GM18858 (cell line): ENCODE measurements at regions not wholly inside any gene's neighbourhood (a gene's known extent, or its start where the extent isn't known, plus 50 kb on each side); places are given as distances from the start of the nearest gene placed in this dataset.

Experiments
- ATAC-seq: cut with Tn5 transposase; IDR thresholded peaks from one replicate; pipeline ENCODE4 v1.9.1; 2021; ENCODE audit not compliant: unreplicated experiment

DNA sequence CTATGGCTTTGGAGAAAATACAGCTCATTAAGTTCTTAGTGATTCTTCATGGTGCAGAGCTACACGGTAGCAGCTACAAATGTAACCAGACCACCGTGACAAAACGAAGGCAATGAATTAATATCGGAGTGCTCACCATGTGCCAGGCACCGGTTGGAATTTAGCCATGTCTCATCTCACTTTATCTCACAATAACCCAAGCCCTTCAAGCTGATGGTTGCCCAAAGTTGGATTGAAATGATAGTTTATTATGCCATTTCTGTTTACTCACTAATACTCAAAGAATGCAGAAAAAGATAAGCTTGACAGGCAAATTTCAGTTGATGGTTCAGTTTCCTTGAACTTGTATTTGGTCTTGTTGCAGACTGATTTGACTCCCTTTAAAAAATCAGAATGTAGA is 312.6 kb downstream of the SKIDA1 start:
- no peak for ATAC-seq

DNA sequence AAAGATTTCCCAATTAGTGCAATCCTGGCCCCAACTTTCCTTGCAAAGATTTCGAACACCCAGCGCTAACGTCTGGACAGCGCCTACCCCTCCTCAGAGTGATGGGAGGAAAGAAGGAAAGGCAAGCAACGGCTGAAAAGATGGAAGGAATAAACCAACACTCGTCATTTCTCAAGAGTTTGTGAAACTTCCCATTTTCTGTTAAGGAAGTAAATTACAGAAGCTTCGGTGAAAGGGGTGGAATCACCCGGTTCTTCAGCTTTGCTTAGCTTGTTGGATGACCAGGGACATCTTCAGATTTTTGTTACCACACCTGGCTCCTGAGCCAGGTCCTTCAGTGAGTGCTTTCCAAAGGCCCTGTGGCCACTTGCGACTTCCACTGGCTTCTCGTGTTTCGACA is 313.1 kb downstream of the SKIDA1 start:
- no peak for ATAC-seq

DNA sequence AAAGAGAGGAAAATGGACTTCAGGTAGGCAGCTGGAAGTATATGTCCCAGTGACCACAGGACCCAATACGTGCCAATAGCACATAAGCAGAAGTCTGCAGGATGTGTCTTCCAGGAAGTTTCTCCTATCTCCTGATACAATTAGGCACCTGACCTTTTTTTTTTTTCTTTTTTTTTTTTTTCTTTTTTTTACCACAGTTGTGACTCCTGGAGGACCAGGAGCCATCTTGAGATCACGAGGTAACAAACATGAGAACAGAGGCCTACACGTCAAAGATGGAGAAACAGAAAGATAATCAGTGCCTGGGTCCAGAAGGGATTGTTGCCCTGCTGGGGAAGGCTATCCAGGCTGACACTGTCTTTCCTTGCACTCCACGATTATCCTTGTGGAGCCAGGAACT is 312.4 kb upstream of the NEBL start:
- no peak for ATAC-seq

DNA sequence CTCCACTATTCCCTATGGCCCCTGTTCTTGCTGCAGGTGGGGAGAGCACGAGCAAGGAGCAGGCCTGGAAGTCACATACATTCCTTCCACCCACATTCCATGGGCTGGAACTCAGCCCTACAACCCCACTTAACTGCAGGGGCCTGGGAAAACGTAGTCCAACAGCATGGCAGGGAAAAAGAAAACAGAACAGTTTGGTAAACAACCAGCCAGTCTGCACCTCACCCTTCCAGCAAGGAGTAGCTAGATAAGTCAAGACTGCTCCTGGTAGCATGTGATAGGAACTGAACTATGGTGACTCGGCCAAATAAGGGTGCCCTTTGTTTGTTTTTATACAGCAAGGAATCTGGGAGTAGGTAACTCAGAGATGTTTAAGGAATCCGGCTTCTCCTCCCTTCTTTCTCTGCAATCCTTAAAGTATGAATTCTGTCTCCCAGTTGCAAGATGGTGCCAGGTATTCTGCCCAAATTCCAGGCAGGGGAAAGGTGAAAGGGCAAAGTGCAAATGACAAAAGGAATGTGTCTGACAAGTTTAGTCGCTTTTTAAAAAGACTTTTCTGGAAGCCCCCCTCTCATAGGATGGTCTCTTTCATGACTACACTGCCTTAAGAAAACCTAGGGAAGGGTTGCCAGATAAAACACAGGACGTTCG is 311.7 kb upstream of the NEBL start:
- ATAC-seq: no peak

DNA sequence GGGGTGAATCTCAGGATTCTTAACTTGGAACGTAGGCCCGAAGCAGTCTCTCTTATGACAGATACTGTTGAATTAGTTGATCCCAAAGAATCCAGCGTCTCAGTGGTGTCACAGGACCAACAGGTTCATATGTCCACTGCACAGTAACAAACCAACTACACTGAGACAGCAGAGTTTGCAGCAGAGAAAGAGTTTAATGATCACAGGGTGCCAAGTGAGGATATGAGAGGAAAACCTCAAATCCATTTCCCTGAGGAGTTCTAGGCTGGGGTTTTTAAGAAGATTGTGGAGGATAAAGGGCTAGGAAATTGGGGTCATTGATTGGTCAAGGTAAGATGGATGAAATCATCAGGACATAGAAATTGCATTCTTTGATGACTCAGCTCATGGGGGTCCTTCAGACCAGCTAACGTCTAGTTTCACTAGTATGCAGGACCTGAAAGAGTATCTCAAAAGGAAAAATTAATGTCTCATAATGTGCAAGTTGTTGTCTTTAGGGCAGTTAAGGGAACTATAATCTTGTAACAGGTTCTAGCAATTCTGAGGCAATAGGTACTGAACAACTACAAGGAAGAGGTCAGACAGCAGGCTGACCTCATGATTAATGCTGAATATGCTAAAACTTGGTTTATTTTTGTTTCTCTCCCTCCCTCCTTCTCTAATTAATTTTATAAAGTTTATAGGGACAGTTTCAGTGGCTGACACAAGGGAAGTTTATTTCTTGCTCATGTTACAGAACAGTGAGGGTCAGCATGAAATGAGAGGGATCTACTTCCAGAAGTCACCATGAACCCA is 310.9 kb upstream of the NEBL start:
- no peak for ATAC-seq

DNA sequence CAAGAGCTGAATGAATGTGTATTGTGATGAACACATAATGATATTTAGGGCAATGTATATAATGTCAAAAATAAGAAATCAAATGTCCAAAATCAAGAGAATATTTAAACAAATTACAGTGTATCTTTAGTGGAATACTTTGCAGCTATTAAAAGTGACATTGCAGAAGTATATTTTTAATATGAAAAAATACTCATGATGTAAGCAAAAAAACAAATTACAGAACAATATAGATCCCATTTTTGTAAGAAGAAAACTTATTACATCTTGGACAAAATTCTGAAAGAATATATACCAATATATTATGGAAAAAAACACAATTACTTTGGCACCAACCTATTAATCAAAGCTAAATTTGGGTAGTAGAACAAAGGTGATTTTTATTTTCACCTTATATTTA is 308.2 kb upstream of the NEBL start:
- ATAC-seq: no peak

DNA sequence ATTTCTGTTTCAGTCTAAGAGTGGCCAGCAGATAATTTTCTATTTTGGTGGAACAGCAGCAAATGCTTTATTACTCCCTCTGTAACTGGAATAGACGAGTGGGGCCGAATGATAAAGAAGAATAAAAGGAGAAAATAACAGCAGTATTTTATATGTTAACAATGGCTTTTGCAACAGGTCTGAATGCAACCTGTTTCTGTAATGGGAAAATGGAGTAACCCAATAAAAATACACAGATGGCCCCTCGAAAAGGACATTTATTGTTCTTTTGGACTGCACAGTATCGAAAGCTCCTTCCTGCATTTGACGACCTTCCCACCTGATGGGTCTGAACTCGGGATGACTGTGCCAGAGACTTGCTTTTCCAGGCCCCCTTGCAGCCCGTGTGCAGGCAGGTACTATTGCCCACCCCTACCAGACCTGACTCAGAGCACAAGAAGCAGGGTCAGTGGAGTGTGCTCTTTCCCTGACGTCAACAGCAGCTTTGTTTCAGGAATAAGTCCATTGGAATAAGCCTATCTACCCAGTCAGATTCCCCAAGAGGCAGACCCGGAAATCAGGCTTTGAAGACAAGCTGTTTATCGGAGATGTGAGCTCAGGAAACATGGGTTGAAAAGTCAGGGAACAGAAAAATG is 306.5 kb upstream of the NEBL start:
- no peak for ATAC-seq

DNA sequence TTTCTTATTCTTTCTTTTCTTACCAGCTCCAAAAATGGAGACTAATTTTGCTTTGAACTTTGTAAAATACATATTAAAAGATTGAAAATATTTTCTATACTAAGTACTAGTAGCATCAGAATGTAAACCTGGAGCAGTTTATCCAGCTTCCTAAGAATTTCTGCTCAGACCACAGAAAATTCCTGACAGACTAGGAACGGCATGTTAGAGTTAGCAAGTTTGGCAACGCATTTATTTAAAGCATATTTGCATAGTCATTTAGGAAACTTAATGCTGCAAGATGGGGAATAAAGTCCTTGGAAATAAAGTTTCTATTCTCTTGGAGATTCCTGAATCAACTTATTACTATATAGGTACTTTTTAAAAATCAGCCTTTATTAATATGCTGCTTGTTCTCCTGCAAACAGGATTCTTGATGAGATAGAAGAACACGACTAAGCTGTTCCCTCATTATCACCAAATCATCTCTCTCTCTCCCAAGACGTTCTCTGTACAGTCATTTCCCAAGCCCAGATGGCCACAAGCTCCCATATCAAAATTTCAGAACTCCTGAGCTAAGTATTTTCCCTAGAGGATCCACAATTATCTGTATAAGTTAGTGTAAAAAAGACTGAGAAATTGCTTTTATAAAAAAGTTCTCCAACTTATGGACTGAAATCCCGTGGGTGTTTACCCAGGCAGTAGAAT is 305.8 kb upstream of the NEBL start:
- no peak for ATAC-seq

DNA sequence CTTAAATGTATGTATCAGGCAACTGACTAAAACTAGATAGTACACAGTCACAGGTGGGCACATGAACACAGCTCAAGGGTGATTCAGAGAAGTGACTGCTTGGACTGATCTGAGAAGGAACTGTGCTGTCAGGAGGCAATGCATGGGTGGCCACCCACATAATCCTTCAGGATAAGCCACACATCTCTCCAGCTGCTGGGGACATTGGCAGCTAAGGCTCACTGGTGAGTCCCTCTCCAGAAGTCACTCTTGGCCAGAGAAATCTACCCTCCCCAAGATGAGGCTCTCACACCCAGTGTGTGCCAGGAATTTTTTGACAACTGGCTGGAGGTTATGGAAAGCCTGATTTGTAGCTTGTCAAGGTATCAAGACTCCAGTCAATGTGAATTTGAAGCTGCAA is 302.4 kb upstream of the NEBL start:
- ATAC-seq: no peak

DNA sequence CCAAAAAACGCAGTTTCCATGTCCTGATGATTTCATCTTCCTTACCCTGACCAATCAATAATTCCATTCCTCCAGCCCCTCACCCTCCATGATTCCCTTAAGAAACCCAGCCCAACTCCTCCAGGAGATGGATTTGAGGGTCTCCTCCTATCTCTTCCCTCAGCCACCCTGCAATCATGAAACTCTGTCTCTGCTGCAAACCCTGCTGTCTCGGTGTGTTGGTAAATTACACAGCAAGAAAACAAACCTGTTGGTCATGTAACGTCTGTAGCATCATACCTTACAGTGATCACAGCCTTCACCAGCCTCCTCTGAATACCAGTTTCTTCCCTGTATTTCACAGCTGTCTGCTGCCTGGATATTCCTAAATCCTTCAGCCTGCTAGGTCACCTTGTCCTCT is 300.7 kb upstream of the NEBL start:
- no peak for ATAC-seq

DNA sequence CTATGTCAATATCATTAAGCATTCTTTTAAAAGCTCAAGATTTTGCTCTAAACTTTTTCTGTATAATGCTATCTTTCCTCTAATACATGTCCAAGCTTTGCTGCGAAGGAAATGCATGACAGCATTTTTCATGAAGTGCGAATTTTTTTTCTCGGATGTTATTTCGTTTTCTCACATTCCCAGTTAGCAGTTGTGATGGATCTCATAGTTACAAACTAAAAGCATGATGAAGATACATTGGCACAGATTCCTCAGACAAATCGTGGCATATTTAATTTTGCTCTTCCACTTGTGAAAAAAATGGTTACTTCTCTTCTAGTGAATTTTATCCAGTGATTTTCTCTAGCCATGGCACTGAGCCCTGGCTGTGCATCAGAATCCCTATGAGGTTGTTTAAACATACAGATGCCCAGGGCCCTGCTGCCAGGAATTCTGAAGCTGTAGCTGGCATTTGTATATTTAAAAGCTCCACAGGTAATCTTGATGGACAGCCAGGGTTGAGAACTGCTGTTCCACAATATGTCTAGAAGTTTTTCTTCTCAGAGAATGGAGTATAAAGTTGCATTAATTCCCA is 299.8 kb upstream of the NEBL start:
- no peak for ATAC-seq

DNA sequence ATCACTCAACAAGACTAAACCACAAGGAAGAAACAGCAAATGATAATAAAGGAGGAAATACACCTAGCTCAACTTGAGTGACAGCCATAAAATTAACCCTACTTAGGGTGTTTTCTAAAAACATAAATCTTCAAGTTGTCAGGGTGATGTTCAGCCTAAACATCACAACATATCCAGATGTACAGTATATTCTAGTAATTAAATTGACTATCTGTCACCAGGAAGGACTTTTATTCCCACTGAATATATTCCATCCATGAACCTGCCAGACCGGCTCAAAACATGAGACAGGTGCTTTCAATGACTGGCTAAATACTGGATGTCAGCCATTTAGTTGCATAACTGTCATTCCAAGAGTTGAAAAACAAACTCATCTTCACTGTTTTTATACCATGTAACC is 298.1 kb upstream of the NEBL start:
- ATAC-seq: no peak

DNA sequence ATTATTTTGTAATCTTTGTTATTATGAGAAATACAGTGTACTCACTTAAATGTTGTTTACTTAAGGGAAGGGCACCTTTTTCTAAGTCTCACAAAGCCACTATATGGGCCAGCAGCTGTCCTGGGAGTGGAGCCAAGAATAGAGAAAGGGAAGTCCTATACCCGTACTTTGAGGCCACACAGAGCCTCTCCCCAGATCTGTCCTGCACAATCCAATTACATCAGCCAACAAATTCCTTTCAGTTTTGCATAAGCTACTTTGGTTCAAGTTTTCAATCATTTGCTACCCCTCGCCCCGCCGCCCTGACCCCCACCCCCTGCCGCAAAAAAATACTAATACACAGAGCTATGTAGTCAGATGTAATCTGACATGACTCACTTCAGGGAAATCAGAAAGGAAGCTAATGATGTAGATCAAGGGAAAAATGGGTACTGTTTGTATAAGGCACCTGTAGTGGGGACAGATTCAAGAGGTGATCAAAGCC is 297.4 kb upstream of the NEBL start:
- no peak for ATAC-seq

DNA sequence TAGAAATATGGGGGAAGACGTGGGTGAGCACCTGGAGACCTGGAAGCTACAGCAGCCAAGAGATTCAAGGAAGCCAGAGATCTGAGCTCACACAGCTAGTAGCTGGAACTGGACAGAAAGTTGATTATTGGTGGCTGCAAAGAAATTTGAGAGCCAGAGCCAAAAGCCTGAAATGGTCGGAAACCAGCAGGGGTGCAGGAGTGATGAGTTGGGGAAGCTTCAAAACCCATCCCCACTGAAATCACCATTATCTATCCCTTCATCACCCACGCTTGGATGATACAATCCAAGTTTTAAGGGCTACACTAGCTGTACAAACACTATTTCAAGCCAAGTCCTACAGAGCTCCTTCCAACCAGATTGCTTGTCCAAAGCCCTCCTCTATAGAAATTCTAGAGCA is 296.1 kb upstream of the NEBL start:
- no peak for ATAC-seq

DNA sequence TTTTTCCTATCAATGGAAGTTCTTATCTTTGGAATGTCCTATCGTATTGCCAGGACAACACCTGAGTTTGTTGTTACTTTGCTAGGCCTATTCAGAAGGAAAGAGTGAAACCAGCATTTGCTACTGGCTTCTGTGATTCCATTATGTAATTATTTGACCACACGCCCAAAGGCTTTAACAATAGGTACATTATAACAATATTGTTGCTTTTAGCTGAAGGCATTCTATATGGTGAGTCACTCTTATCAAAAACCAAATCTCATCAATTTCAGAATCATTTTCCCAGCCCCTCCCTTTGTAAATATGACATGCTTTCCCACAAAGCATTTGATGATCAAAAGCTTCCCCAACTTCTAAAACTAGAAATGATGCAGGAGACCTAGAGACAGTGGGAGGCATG is 294.4 kb upstream of the NEBL start:
- no peak for ATAC-seq

DNA sequence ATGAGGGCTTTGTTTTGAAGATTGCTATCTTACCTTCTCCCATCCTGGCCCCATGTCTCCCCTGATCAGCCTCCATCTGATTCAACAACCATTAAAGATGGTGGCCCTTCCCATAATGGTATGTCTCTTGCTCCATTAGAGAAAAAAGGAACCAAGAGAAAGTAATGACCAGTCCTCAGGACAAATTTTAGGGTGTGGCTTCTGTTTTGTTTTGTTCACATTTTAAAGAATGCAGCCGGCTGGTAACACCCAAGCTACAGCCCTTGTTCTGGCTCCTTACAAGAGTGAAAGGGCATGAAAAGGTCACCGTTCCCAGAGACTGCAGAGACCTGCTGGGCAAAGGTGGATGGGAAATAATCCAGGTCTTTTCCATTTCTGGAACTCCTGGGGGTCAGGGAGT is 287.9 kb upstream of the NEBL start:
- no peak for ATAC-seq

DNA sequence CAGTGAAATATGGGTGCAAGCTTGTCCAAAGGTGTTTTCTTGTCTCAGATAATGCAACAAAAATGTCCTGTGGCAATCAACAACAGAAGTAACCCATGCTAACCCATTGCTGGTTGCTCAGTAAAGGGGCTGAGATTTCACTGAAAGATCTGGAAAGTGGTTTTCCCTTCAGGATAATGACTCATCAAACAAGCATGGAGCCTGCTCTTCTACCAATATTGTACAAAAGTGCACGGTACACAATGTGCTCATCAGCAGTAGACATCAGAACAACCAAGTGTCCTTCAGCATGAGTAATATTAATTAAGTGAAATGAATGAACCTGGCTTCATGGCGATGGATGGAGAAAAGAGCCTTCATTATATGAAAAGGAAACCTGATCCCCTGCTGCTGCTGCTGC is 287.1 kb upstream of the NEBL start:
- ATAC-seq: no peak

DNA sequence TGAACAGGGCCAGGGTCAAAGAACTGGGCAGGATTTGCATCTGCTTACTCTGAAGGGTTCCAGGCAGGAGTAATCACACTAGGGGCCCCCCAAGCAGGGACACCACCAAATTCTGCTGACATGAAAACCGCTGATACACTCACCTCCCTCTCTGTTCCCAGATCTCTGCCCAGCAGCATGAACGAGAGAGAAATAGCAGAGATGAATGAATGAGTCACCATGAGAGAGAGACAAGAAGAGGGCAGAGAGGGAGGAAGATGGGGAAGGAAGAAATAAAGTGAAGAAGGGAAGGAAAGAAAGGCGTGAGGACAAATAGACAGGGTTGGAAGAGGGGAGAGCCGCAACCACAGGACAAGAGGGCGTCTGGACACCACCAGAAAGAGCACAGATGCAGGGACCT is 285.9 kb upstream of the NEBL start:
- no peak for ATAC-seq

DNA sequence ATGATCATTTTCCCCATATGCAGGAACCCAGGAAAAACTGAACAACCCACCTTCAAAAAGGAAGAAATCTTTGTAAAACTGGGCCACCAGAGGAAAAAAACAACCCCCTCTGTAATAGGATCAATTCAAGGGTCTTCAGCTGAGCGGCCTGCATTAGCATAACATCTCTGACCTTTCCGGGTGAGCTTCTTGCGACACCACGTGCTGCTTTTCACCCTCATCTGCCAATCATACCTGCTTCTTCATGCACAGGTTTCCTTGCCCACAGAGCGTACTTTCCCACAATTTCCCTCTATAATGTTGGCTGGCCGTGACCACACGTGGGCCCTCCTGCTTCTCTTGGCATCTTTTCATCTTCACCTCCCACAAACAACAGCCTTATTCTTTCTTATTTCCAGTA is 284.3 kb upstream of the NEBL start:
- no peak for ATAC-seq

DNA sequence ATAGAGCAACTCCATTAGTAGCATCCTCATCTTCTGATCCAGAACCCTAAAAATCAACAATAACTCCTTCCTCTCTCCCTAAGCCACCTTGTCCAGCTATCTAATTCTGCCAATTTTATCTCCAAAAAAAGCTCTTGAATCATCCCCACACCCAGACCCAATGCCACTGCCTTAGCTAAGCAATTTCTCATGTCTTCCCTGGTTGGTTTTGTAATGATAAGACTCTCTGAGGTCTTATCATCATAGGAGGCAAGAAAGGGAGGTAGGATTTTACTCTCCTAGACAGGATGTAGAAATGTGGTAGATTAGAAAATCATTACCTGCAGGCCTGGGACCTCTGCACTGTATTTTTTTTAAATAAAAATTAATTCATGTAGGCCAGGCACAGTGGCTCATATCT is 283.5 kb upstream of the NEBL start:
- no peak for ATAC-seq

DNA sequence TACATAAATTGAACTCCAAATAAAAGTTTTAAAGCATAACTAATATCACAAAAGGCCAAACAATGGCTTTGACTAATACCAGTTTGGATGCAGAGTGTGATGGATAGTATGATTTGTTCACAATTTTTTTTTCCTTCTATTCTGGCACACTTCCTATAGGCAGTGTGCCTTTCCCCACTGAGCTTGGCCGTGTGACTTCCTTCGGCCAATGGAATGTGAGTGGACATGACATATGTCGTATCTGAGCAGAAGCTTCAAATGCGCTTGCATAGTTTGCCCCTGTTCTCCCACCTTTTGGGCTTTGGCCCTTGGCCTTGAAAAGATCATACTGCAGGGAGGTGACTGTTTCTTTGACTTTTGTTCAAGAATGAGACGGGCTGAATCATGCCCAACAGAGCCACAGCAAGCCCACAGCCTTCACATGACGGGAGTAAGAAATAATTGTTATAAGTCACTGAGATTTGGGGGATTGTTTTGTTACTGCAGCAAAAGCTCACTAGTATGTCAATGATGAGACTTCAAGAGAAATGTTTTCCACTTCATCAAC is 279.9 kb upstream of the NEBL start:
- no peak for ATAC-seq
